Activated naive CD8-positive, alpha-beta T cell treated with anti-CD3 and anti-CD28 coated beads for 36 hours (primary cell): ENCODE measurements at regions not wholly inside any gene's neighbourhood (a gene's known extent, or its start where the extent isn't known, plus 50 kb on each side); places are given as distances from the start of the nearest gene placed in this dataset.

ENCODE experiments used
- DNase-seq: peaks from one replicate; pipeline ENCODE4 v3.0.0; 2021
- H3K27ac Mint-ChIP-seq: one replicate; pipeline ENCODE4 v1.8.0; 2022; ENCODE audit warnings: mild to moderate bottlenecking, moderate library complexity, mixed read lengths
- H3K27me3 Mint-ChIP-seq: one replicate; pipeline ENCODE4 v1.8.0; 2022; ENCODE audit warnings: mild to moderate bottlenecking, mixed read lengths
- H3K36me3 Mint-ChIP-seq: one replicate; pipeline ENCODE4 v1.8.0; 2021; ENCODE audit warnings: mild to moderate bottlenecking, mixed read lengths
- H3K4me1 Mint-ChIP-seq: one replicate; pipeline ENCODE4 v1.8.0; 2021; ENCODE audit warnings: mixed read lengths
- H3K4me3 Mint-ChIP-seq: one replicate; pipeline ENCODE4 v1.8.0; 2022; ENCODE audit warnings: mild to moderate bottlenecking, moderate library complexity, mixed read lengths
- H3K9me3 Mint-ChIP-seq: one replicate; pipeline ENCODE4 v1.8.0; 2022; ENCODE audit warnings: mixed read lengths

- no peaks in the 10 kb centered on the region for H3K36me3 Mint-ChIP-seq
Measured at GRCh38 chr4:12827966-12828365, 656.2 kb downstream of the RAB28 start.

GRCh38 chr4:12791536-12791935 is 692.6 kb downstream of the RAB28 start:
- no peak overlapping the region for H3K4me3 Mint-ChIP-seq
- H3K9me3 Mint-ChIP-seq, result peaks cover 2% of the 10 kb centered on the region
- no peaks in the 10 kb centered on the region for H3K36me3 Mint-ChIP-seq
- H3K27ac Mint-ChIP-seq, result no peak overlapping the region
- DNase-seq, result no peak
- no peaks in the 10 kb centered on the region for H3K4me1 Mint-ChIP-seq
- H3K27me3 Mint-ChIP-seq, result no peaks in the 10 kb centered on the region

More at GRCh38 chr4:12827966-12828365, 656.2 kb downstream of the RAB28 start:
- Mint-ChIP-seq H3K9me3 (peaks cover 5% of the 10 kb centered on the region), H3K4me1 (no peaks in the 10 kb centered on the region), H3K4me3 (no peak overlapping the region), H3K27ac (no peak overlapping the region), H3K27me3 (peaks cover 8% of the 10 kb centered on the region)
- no peak for DNase-seq

- no peak overlapping the region for H3K4me3 Mint-ChIP-seq
- no peaks in the 10 kb centered on the region for H3K36me3 Mint-ChIP-seq
- DNase-seq, result no peak
- no peaks in the 10 kb centered on the region for H3K9me3 Mint-ChIP-seq
- H3K4me1 Mint-ChIP-seq, result no peaks in the 10 kb centered on the region
- H3K27ac Mint-ChIP-seq, result no peak overlapping the region
- H3K27me3 Mint-ChIP-seq, result peaks cover 4% of the 10 kb centered on the region
Measured at GRCh38 chr4:12787261-12787660, 696.9 kb downstream of the RAB28 start.

- H3K36me3 Mint-ChIP-seq, result no peaks in the 10 kb centered on the region
- no peaks in the 10 kb centered on the region for H3K9me3 Mint-ChIP-seq
- DNase-seq, result no peak
- H3K27me3 Mint-ChIP-seq, result no peaks in the 10 kb centered on the region
- no peaks in the 10 kb centered on the region for H3K4me1 Mint-ChIP-seq
- no peak overlapping the region for H3K27ac Mint-ChIP-seq
- H3K4me3 Mint-ChIP-seq, result no peak overlapping the region
Measured at GRCh38 chr4:12778706-12779105, 705.4 kb downstream of the RAB28 start.

GRCh38 chr4:12778191-12778590 is 705.9 kb downstream of the RAB28 start:
- no peak for DNase-seq
- no peaks in the 10 kb centered on the region for H3K27me3 Mint-ChIP-seq
- H3K4me1 Mint-ChIP-seq, result no peaks in the 10 kb centered on the region
- no peak overlapping the region for H3K27ac Mint-ChIP-seq
- no peak overlapping the region for H3K4me3 Mint-ChIP-seq
- H3K9me3 Mint-ChIP-seq, result no peaks in the 10 kb centered on the region
- H3K36me3 Mint-ChIP-seq, result no peaks in the 10 kb centered on the region

- Mint-ChIP-seq H3K27me3 (peaks cover 13% of the 10 kb centered on the region), H3K27ac (no peak overlapping the region), H3K4me1 (no peaks in the 10 kb centered on the region), H3K4me3 (no peak overlapping the region), H3K9me3 (no peaks in the 10 kb centered on the region), H3K36me3 (no peaks in the 10 kb centered on the region)
- no peak for DNase-seq
Measured at GRCh38 chr4:12770351-12770750, 713.8 kb downstream of the RAB28 start.

GRCh38 chr4:12761694-12762093 is 722.4 kb downstream of the RAB28 start:
- no peak for DNase-seq
- Mint-ChIP-seq H3K9me3 (peaks cover 4% of the 10 kb centered on the region), H3K36me3 (no peaks in the 10 kb centered on the region), H3K4me1 (no peaks in the 10 kb centered on the region), H3K27ac (no peak overlapping the region), H3K27me3 (no peaks in the 10 kb centered on the region), H3K4me3 (no peak overlapping the region)

GRCh38 chr4:12747154-12747553 is 737.0 kb downstream of the RAB28 start:
- peaks cover 8% of the 10 kb centered on the region for H3K9me3 Mint-ChIP-seq
- H3K27ac Mint-ChIP-seq, result no peak overlapping the region
- H3K4me1 Mint-ChIP-seq, result no peaks in the 10 kb centered on the region
- no peaks in the 10 kb centered on the region for H3K36me3 Mint-ChIP-seq
- H3K27me3 Mint-ChIP-seq, result peaks cover 4% of the 10 kb centered on the region
- H3K4me3 Mint-ChIP-seq, result no peak overlapping the region
- DNase-seq, result no peak

- Mint-ChIP-seq H3K4me3 (no peak overlapping the region), H3K27me3 (peaks cover 4% of the 10 kb centered on the region), H3K36me3 (no peaks in the 10 kb centered on the region), H3K4me1 (no peaks in the 10 kb centered on the region), H3K27ac (no peak overlapping the region), H3K9me3 (peaks cover 5% of the 10 kb centered on the region)
- DNase-seq, result no peak
Measured at GRCh38 chr4:12746221-12746620, 737.9 kb downstream of the RAB28 start.

- H3K27me3 Mint-ChIP-seq, result peaks cover 36% of the 10 kb centered on the region
- H3K4me1 Mint-ChIP-seq, result no peaks in the 10 kb centered on the region
- no peak overlapping the region for H3K27ac Mint-ChIP-seq
- no peak for DNase-seq
- no peaks in the 10 kb centered on the region for H3K36me3 Mint-ChIP-seq
- H3K4me3 Mint-ChIP-seq, result no peak overlapping the region
- H3K9me3 Mint-ChIP-seq, result no peaks in the 10 kb centered on the region
Measured at GRCh38 chr4:12734586-12734985, 749.6 kb downstream of the RAB28 start.

GRCh38 chr4:12729384-12729783 is 754.8 kb downstream of the RAB28 start:
- Mint-ChIP-seq H3K27me3 (peaks cover 42% of the 10 kb centered on the region), H3K9me3 (no peaks in the 10 kb centered on the region), H3K4me1 (peaks cover 3% of the 10 kb centered on the region), H3K27ac (no peak overlapping the region), H3K36me3 (no peaks in the 10 kb centered on the region), H3K4me3 (no peak overlapping the region)
- DNase-seq, result no peak

- no peaks in the 10 kb centered on the region for H3K36me3 Mint-ChIP-seq
- no peak overlapping the region for H3K27ac Mint-ChIP-seq
- DNase-seq, result no peak
- no peaks in the 10 kb centered on the region for H3K9me3 Mint-ChIP-seq
- peaks cover 47% of the 10 kb centered on the region for H3K27me3 Mint-ChIP-seq
- peaks cover 3% of the 10 kb centered on the region for H3K4me1 Mint-ChIP-seq
- H3K4me3 Mint-ChIP-seq, result no peak overlapping the region
Measured at GRCh38 chr4:12724510-12724909, 759.6 kb downstream of the RAB28 start.

- Mint-ChIP-seq H3K4me1 (peaks cover 3% of the 10 kb centered on the region), H3K4me3 (no peak overlapping the region), H3K9me3 (no peaks in the 10 kb centered on the region), H3K27me3 (peaks cover 48% of the 10 kb centered on the region), H3K27ac (no peak overlapping the region), H3K36me3 (no peaks in the 10 kb centered on the region)
- no peak for DNase-seq
Measured at GRCh38 chr4:12723849-12724447, 760.2 kb downstream of the RAB28 start.

GRCh38 chr4:12716896-12717295 is 767.2 kb downstream of the RAB28 start:
- Mint-ChIP-seq H3K4me1 (no peaks in the 10 kb centered on the region), H3K4me3 (no peak overlapping the region), H3K27ac (no peak overlapping the region), H3K9me3 (no peaks in the 10 kb centered on the region), H3K27me3 (peaks cover 23% of the 10 kb centered on the region), H3K36me3 (no peaks in the 10 kb centered on the region)
- DNase-seq, result no peak

- no peak for DNase-seq
- Mint-ChIP-seq H3K36me3 (no peaks in the 10 kb centered on the region), H3K27ac (no peak overlapping the region), H3K4me1 (no peaks in the 10 kb centered on the region), H3K9me3 (no peaks in the 10 kb centered on the region), H3K27me3 (peaks cover 9% of the 10 kb centered on the region), H3K4me3 (no peak overlapping the region)
Measured at GRCh38 chr4:12712648-12713339, 771.3 kb downstream of the RAB28 start.
